Hematopoietic multipotent progenitor cell treated with erythropoietin and hydrocortisone succinate and interleukin-3 and kit ligand, for 6 days (in vitro differentiated cells): ENCODE measurements at regions not wholly inside any gene's neighbourhood (a gene's known extent, or its start where the extent isn't known, plus 50 kb on each side); places are given as distances from the start of the nearest gene placed in this dataset.

Experiments used
- DNase-seq: peaks from one replicate; pipeline ENCODE4 v3.0.0-alpha.2; 2015

- DNase-seq, result no peak
Measured at GRCh38 chr6:169339025-169339424, 85.4 kb upstream of the THBS2 start.

DNA sequence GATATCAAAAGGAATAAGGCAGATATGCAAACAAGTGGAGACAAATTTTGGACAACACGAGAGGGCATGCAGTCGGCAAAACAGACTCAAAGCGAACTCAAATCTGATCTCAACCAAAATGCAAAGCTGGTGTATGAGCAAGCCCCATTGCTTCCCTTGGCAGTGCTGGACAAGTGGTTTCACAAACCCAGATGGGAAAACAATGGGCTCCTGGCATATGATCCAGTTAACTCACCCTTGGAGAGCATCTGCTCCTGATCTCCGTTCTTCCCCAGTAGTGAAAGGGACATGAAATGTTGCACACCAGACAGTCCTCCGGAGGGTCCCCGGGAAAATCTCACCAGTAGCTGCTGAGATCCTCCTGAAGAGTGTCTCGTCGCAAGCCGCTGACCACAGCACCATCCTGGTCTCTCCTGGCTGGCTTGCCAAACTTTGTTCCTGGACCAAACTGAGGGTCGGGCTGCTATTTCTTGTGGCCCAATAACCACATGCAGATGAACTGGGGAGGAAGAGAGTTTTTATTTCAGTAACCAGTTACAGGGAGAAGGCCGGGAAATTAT lies 84.3 kb upstream of the THBS2 start:
- DNase-seq, result no peak

- DNase-seq, result no peak
Measured at GRCh38 chr6:169335301-169335700, 81.7 kb upstream of the THBS2 start.

- no peak for DNase-seq
Measured at GRCh38 chr6:169332250-169332649, 78.6 kb upstream of the THBS2 start.

- no peak for DNase-seq
Measured at GRCh38 chr6:169328112-169328801, 74.6 kb upstream of the THBS2 start.

- DNase-seq, result no peak
Measured at GRCh38 chr6:169326067-169326799, 72.6 kb upstream of the THBS2 start.

- no peak for DNase-seq
Measured at GRCh38 chr6:169324656-169325459, 71.2 kb upstream of the THBS2 start.

DNA sequence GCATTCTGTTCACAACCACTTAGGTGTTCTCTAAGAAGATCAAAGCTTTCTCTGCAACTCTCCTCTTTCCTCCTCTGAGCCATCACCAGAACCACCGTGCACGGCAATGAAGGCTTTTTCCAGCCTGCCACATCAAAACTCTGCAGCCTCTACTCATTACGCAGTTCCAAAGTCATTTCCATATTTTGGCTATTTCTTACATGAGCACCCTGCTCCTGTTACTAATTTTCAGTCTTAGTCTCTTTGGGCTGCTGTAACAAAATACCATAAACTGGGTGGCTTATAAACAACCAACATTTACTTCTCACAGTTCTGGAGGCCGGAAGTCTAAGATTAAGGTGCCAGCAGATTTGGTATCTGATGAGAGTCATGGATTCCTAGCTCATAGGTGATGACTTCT lies 70.4 kb upstream of the THBS2 start:
- no peak for DNase-seq

DNA sequence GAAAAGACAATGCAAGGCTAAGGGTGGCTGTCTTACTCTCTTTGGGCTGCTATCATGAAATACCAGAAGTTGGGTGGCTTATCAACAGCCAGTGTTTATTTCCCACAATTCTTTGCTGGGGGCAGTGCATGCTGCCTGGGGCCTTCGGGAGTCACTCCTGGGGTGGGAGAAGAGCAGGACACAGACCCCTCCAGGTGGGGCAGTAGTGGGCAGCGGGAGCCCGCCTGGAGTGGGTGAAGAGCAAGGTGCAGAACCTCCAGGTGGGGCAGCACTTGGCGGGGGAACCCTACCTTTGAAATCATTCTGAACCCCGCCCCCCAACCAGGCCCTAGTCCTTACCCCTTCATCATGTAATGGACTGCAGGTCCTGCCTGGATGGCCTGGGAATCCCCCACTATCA lies 69.6 kb upstream of the THBS2 start:
- DNase-seq, result no peak

DNA sequence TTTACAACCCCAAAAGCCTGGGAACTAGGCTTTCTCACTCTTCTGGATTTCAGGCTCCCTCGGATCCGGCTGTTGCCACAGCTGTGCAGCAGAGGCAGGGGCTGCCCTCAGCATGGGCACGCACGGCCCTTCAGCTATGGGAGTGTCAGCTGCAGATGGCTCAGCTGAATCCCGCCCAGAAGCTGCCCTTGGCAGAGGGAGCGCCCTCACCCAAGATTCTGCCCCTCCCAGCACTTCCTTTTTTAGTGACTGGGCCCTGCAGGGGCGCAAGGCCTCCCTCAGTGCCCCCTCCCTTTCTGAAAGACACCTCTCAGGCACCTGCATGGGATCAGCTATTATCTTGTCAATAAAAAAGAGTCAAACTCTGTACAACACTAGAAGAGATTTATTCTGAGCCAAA lies 67.9 kb upstream of the THBS2 start:
- no peak for DNase-seq

DNA sequence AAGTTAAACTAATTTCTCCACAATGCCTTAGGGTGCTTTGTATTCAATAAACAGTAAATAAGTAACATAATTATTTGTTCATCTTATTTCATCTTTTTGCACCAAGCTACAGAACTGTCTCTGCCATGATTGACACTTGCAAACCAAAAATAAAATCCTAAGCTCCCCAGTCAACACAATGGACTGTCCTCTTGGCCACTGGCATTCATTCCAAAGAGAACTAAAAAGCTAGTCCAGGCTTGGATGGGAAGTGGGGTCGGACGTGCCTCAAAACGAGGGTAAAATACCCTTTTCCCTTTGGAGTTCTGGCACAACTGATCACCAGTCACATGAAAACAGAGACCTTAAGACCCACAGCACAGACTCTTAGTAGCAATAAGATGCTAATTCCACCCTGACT lies 66.4 kb upstream of the THBS2 start:
- no peak for DNase-seq

- DNase-seq, result no peak
Measured at GRCh38 chr6:169317441-169318202, 64.0 kb upstream of the THBS2 start.

DNA sequence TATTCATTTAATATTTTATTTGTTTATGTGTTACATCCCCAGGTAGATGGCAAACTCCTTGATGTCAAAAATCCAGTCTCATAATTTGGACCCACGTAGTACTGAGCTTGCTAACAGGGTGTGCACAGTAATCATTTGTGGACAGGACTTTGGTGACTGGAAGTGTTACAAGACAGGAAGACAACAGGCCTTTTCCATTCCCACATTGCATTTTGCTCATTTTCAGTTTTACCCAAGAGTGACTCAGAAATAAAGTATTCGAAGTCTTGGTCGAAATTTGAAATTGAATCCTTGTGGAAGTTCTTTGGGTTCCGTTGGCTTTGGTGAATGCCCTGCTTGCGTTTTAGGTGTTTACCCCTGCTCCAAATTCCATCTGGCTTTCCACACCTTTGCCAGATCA lies 63.0 kb upstream of the THBS2 start:
- no peak for DNase-seq

GRCh38 chr6:169315830-169316614 lies 62.4 kb upstream of the THBS2 start:
- no peak for DNase-seq

DNA sequence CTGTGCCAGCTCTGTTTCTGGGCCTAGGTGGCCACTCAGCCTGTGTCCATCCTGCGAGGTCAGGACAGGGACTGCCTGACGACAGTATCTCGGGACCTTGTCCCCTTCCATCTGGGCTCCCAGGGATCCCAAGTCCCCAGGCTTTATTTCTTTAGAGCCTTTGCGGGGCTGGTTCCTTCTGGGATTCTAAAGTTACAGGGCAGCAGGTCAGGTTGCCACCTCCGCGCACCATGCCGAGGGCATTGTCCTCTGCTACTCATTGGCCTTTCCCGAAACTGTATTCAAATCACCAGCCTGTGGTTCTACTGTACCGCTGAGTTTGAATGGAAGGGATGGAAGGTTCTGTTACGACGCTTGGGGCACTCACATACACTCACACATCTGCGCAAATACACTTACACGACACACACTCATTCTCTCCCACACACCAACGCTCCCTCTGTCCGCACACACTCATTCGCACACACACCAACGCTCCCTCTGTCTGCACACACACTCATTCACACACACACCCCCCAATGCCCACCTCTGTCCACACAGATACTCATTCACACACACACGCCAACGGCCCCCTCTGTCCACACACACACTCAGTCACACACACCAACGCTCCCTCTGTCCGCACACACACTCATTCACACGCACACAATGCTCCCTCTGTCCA lies 59.8 kb upstream of the THBS2 start:
- no peak for DNase-seq

DNA sequence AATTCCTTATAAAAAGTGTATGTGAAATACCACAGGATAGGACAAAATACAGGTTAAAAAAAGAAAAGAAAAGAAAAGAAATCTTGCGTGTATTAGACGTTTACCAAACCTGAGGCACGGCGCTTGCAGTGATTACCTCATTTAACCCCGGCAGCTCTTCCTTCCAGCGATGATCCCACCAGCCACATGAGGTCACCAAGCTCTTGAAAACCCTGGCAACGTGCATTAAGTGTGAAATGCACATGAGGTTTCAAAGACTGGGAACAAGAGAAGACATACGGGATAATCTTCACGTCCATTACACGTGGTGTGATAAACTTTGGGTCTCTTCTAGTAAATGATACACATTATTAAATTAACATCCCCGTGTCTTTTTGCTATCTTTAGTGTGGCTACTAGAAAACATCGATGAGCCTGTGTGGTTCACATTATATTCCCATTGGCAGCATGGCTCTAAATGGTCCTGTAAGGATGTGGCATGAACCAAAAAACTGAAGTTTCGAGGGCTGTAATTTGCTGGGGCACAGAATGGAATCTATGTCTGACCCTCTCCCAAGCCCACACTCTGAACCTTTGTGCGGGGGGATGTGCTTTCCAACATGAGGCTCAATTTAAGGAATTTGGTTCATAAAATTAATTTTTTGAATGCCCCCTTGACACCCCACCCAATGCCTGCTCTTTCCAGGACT lies 59.2 kb upstream of the THBS2 start:
- no peak for DNase-seq

GRCh38 chr6:169310983-169311382 lies 57.3 kb upstream of the THBS2 start:
- no peak for DNase-seq
